Esophagus (tissue), 2 donors: ENCODE measurements at regions not wholly inside any gene's neighbourhood (a gene's known extent, or its start where the extent isn't known, plus 50 kb on each side); places are given as distances from the start of the nearest gene placed in this dataset.

ENCODE experiments used
- H3K27ac ChIP-seq, 2 donors: one replicate each; pipeline ENCODE4 v1.5.1; 2013; ENCODE audit warnings: low read depth in 2 of 2, mild to moderate bottlenecking in 2 of 2, inconsistent platforms in 1 of 2, low read length in 1 of 2, moderate library complexity in 1 of 2
- H3K27me3 ChIP-seq, 2 donors: one replicate each; pipeline ENCODE4 v1.6.1; 2013; ENCODE audit warnings: low read length in 2 of 2, control low read depth in 1 of 2, mild to moderate bottlenecking in 1 of 2; ENCODE audit not compliant: insufficient read depth in 2 of 2, control insufficient read depth in 1 of 2
- H3K36me3 ChIP-seq, 2 donors: one replicate each; pipeline ENCODE4 v1.6.1; 2013; ENCODE audit warnings: low read length in 1 of 2; ENCODE audit not compliant: control insufficient read depth in 2 of 2, insufficient read depth in 2 of 2
- H3K4me1 ChIP-seq, 2 donors: one replicate each; pipeline ENCODE4 v1.6.1; 2013; ENCODE audit warnings: low read length in 1 of 2; ENCODE audit not compliant: control insufficient read depth in 2 of 2, insufficient read depth in 2 of 2
- H3K4me3 ChIP-seq, 2 donors: one replicate each; pipeline ENCODE4 v1.5.1; 2013; ENCODE audit warnings: low read length in 2 of 2, mild to moderate bottlenecking in 2 of 2, low read depth in 1 of 2, moderate library complexity in 1 of 2
- H3K9me3 ChIP-seq, 2 donors: one replicate each; pipeline ENCODE4 v1.6.1; 2013; ENCODE audit warnings: mild to moderate bottlenecking in 2 of 2, low read depth in 1 of 2, low read length in 1 of 2, moderate library complexity in 1 of 2; ENCODE audit not compliant: control insufficient read depth in 2 of 2, insufficient read depth in 1 of 2
- WGBS, 2 donors: extraction: QIAGEN DNeasy Blood & Tissue Kit; methylation state at CpG; one replicate each; pipeline ENCODE4 v1.1.7; 2013; 5-methylcytosine and 5-hydroxymethylcytosine counted together
- donor health status: healthy with polysubstance abuse.
- donor health status: Bipolar disorder and iron deficiency.

GRCh38 chr6:126188279-126188909 is 151.5 kb upstream of the CENPW start:
- 42 to 45% methylated on average over 1 of the region's 1 CpG for WGBS, 2 donors
- H3K4me3 ChIP-seq, result no peak overlapping the region
- no peaks in the 10 kb centered on the region for H3K4me1 ChIP-seq
- no peaks in the 10 kb centered on the region for H3K27me3 ChIP-seq
- no peak overlapping the region for H3K27ac ChIP-seq
- H3K9me3 ChIP-seq, result no peaks in the 10 kb centered on the region
- no peaks in the 10 kb centered on the region for H3K36me3 ChIP-seq

DNA sequence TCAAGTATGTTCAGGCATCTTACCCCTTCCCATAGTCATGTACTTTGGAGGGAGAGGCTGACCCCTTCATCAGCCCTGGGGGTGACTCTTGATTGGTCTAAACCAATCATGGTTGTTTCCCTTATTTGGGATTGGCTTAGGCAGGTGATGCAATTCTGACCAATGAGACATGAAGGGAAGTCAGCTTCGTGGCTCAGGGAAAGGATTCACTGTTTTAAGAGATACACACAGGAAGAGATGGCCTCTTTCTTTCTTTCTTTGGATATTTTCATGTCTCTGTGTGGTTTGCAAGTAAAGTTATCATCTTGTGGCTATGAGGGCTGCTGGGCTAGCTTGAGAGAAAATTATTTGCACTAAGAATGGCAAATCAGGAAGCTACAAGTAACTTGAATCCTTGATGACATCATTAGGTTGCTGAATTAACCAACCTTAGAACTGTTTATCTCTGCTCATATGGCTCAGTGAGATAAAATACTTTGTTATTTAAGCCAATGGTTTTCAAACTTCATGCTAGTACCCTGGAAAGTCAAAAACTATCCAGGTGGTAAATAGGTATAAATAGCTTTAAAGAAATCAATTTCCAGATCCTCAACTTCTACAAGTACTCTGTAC is 144.2 kb upstream of the CENPW start:
- H3K4me1 ChIP-seq, result no peaks in the 10 kb centered on the region
- H3K4me3 ChIP-seq, result no peak overlapping the region
- H3K36me3 ChIP-seq, result no peaks in the 10 kb centered on the region
- H3K27me3 ChIP-seq, result no peaks in the 10 kb centered on the region
- no peak overlapping the region for H3K27ac ChIP-seq
- 50 to 71% methylated on average over 1 of the region's 1 CpG for WGBS, 2 donors
- no peaks in the 10 kb centered on the region for H3K9me3 ChIP-seq

GRCh38 chr6:126198631-126199030 is 141.3 kb upstream of the CENPW start:
- no peaks in the 10 kb centered on the region for H3K27me3 ChIP-seq
- H3K27ac ChIP-seq, result no peak overlapping the region
- H3K36me3 ChIP-seq, result no peaks in the 10 kb centered on the region
- H3K4me3 ChIP-seq, result no peak overlapping the region
- 42 to 45% methylated on average over 2 of the region's 2 CpGs for WGBS, 2 donors
- H3K9me3 ChIP-seq, result no peaks in the 10 kb centered on the region
- H3K4me1 ChIP-seq, result no peaks in the 10 kb centered on the region

- Histone ChIP-seq H3K36me3 (no peaks in the 10 kb centered on the region), H3K27me3 (no peaks in the 10 kb centered on the region), H3K4me3 (no peak overlapping the region), H3K9me3 (no peaks in the 10 kb centered on the region), H3K27ac (no peak overlapping the region), H3K4me1 (no peaks in the 10 kb centered on the region)
- 84 to 91% methylated on average over 1 of the region's 1 CpG for WGBS, 2 donors
Measured at GRCh38 chr6:126199466-126199865, 140.4 kb upstream of the CENPW start.

DNA sequence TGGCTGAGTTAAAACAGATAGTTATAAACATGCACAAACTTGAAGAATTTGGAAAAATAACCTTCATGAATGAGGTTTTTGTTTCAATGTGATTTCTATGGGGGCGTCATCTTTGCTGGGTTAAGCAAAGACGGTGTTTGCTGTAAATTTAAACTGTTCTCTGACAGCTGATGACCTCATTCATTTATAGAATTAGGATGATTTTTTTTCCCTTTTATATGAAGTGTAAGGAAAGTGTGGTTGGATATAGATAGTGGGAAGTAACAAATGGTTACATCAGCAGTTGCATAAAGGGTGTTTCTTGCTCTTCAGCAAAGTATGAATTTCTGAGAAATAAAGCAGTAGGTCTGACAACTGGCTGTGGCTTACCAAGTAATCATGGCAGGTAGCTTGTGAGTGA is 137.2 kb upstream of the CENPW start:
- Histone ChIP-seq H3K27ac (no peak overlapping the region), H3K9me3 (no peaks in the 10 kb centered on the region), H3K4me3 (no peak overlapping the region), H3K4me1 (no peaks in the 10 kb centered on the region), H3K27me3 (no peaks in the 10 kb centered on the region), H3K36me3 (no peaks in the 10 kb centered on the region)
- WGBS, 2 donors, result 72 to 84% methylated on average over 2 of the region's 2 CpGs

DNA sequence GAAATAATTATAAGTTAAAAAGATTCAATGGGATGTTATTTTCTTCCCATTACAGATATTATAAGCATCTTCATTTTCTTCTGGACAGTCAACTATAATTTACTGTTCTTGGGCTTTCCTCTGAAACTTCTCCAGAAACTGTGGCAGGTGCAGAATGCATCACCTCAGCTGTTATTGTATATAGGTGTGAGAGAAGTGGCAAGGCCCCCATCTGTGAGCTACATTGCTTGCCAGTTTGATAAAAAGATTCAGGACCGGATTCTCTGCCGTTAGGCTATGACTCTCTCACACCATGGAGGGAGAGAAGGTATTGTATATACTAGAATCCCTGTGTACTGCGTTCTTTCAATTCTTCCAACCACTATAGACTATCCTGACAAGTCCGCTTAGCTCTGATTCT is 135.8 kb upstream of the CENPW start:
- Histone ChIP-seq H3K27me3 (no peaks in the 10 kb centered on the region), H3K9me3 (no peaks in the 10 kb centered on the region), H3K27ac (no peak overlapping the region), H3K4me3 (no peak overlapping the region), H3K36me3 (no peaks in the 10 kb centered on the region), H3K4me1 (no peaks in the 10 kb centered on the region)
- WGBS, 2 donors, result 67 to 73% methylated on average over 4 of the region's 4 CpGs

- H3K27ac ChIP-seq, result no peak overlapping the region
- no peaks in the 10 kb centered on the region for H3K36me3 ChIP-seq
- no peaks in the 10 kb centered on the region for H3K4me1 ChIP-seq
- H3K4me3 ChIP-seq, result no peak overlapping the region
- no peaks in the 10 kb centered on the region for H3K27me3 ChIP-seq
- no peaks in the 10 kb centered on the region for H3K9me3 ChIP-seq
Measured at GRCh38 chr6:126204598-126204997, 135.3 kb upstream of the CENPW start.

DNA sequence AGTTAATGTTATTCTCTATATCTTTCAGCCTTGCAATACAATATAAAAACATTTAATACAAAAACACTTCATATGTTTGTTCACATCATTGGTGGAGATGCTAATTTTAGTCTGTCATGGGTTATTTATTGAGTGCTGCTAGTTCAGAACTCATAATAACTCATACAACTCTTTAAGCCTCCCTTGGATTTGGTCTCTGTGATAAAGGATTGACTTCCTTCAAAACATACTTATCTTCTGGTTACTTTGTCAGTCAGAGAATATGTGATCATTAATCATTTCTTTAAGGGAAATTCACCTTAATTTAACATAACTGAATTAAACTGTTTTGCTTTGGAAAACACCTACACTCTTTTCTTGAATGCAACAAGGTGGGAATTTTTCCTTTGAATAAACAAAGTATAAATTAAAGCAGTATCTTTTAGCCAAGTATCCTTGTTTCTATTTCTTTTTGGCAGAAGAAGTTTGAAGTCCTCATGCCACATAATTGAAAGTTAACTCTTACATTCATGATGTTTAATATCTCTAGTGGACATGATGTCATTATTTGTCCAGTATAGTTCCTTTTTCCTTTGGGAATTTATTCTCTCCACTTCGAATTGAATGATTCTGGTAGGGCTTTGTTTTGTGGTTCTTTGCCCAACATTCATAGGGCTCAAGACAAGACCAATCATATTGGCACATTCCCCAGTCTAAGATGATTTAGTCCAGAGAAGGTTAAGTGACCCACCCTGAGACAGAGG is 133.2 kb upstream of the CENPW start:
- Histone ChIP-seq H3K4me1 (no peaks in the 10 kb centered on the region), H3K27me3 (no peaks in the 10 kb centered on the region), H3K9me3 (no peaks in the 10 kb centered on the region), H3K36me3 (no peaks in the 10 kb centered on the region), H3K27ac (no peak overlapping the region), H3K4me3 (no peak overlapping the region)
- 54 to 56% methylated on average over 1 of the region's 1 CpG for WGBS, 2 donors

- Histone ChIP-seq H3K4me3 (no peak overlapping the region), H3K27me3 (no peaks in the 10 kb centered on the region), H3K4me1 (no peaks in the 10 kb centered on the region), H3K27ac (no peak overlapping the region), H3K36me3 (no peaks in the 10 kb centered on the region), H3K9me3 (no peaks in the 10 kb centered on the region)
- WGBS, 2 donors, result 85 to 86% methylated on average over 3 of the region's 3 CpGs
Measured at GRCh38 chr6:126210398-126211075, 129.4 kb upstream of the CENPW start.
